ENCODE measurements at regions not wholly inside any gene's neighbourhood (a gene's known extent, or its start where the extent isn't known, plus 50 kb on each side); places are given as distances from the start of the nearest gene placed in this dataset.

DNA sequence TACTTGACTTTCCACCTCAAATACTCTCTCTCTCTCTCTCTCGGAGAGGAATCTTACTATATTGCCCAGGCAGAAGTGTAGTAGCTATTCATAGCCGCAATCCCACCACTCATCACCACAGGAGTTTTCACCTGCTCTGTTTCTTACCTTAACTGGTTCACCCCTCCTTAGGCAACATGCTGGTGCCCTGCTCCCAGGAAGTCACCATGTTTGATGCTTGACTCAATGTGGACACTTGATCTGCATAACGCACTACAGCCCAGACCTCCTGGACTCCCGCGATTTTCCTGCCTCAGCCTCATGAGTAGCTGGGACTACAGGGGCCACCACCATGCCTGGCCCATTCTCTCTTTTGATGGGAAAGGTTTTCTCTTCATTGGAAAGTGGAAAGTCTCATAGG lies 271.8 kb downstream of the FBXW7 start:
- TF ChIP-seq FOXP2 (optimal IDR thresholded peaks at IDR 0.05; ENCODE audit: borderline replicate concordance, extremely low read depth, extremely low read length, insufficient read depth) (no peak), POLR2AphosphoS5 (IDR thresholded peaks at IDR 0.05; ENCODE audit: low read depth, low read length) (no peak), TAF1 (IDR thresholded peaks at IDR 0.05; ENCODE audit: borderline replicate concordance, insufficient read depth, low read length) (no peak), SIN3A (IDR thresholded peaks at IDR 0.05; ENCODE audit: borderline replicate concordance, insufficient read depth, low read length) (no peak)
- TF ChIP-seq, protein P1, sequence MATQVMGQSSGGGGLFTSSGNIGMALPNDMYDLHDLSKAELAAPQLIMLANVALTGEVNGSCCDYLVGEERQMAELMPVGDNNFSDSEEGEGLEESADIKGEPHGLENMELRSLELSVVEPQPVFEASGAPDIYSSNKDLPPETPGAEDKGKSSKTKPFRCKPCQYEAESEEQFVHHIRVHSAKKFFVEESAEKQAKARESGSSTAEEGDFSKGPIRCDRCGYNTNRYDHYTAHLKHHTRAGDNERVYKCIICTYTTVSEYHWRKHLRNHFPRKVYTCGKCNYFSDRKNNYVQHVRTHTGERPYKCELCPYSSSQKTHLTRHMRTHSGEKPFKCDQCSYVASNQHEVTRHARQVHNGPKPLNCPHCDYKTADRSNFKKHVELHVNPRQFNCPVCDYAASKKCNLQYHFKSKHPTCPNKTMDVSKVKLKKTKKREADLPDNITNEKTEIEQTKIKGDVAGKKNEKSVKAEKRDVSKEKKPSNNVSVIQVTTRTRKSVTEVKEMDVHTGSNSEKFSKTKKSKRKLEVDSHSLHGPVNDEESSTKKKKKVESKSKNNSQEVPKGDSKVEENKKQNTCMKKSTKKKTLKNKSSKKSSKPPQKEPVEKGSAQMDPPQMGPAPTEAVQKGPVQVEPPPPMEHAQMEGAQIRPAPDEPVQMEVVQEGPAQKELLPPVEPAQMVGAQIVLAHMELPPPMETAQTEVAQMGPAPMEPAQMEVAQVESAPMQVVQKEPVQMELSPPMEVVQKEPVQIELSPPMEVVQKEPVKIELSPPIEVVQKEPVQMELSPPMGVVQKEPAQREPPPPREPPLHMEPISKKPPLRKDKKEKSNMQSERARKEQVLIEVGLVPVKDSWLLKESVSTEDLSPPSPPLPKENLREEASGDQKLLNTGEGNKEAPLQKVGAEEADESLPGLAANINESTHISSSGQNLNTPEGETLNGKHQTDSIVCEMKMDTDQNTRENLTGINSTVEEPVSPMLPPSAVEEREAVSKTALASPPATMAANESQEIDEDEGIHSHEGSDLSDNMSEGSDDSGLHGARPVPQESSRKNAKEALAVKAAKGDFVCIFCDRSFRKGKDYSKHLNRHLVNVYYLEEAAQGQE (IDR thresholded peaks at IDR 0.05; ENCODE audit: insufficient read depth in 1 of 2, low read depth in 2 of 2, low read length in 2 of 2) = no peak

DNA sequence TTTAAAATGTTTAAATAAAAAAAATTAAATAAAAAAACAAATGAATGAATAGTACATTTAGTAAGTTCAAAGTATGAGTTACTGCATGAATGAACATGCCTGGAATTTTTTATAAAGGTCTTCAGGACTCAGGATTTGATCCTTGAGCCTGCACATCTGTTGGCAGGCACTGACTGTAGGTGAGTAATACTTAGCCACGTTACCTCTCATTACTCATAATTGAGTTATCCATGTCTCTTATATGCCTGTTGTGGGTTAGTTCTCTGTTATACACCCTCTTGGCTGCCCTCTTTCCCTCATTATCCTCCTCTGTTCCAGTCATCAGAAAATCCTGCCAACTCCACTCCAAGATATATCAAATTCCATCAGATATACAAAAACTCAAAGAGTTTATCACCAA lies 276.0 kb downstream of the FBXW7 start:
- TF ChIP-seq TAF1 (IDR thresholded peaks at IDR 0.05; ENCODE audit: borderline replicate concordance, insufficient read depth, low read length) = no peak
- no peak for TF ChIP-seq FOXP2 (optimal IDR thresholded peaks at IDR 0.05; ENCODE audit: borderline replicate concordance, extremely low read depth, extremely low read length, insufficient read depth)
- TF ChIP-seq, protein P1 (IDR thresholded peaks at IDR 0.05; ENCODE audit: insufficient read depth in 1 of 2, low read depth in 2 of 2, low read length in 2 of 2) = no peak
- no peak for TF ChIP-seq POLR2AphosphoS5 (IDR thresholded peaks at IDR 0.05; ENCODE audit: low read depth, low read length)
- TF ChIP-seq SIN3A (IDR thresholded peaks at IDR 0.05; ENCODE audit: borderline replicate concordance, insufficient read depth, low read length) = no peak

DNA sequence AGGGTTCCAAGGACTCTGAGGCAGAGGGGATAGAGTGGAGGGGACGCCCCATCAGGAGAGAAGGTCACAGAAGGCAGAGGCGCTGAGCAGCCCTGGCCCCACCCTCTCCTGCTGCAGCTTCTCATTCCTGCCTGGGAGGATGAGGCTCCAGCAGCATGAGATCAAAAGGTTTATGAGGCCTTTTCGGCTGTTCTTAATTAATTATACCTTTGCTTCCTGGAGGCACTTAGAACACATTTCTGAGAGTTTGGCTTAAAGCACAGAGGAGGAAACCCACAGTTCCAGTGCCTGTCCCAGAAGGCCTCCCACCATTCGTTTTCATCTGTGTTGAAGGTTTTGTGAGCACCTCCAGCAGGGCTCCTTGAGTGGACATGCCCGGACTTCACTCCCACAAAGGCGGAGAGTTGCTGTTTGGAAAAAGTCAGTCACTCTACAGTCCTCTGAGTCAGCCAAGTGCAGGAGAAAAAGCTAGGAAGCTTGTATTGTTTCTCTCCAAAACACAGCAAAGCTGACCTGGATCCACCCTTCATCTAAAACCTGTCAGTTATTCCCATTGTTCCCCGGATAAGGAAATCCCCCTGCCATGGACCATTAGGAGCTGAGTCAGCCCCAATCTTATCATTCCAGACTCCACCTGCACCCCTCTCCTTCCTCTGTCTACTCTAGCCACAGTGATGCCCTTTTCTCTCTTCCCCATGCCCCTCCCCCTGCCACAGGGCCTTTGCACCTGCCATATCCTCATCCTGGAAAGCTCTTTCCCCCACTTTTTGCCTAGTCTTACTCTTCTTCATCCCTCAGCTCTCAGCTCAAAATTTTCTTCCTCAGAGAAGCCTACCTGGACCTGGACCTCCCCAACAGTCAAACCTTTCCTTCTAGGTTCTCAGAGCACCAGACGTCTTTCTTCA lies 276.8 kb downstream of the FBXW7 start:
- TF ChIP-seq SIN3A (IDR thresholded peaks at IDR 0.05; ENCODE audit: borderline replicate concordance, insufficient read depth, low read length) (no peak), TAF1 (IDR thresholded peaks at IDR 0.05; ENCODE audit: borderline replicate concordance, insufficient read depth, low read length) (no peak), POLR2AphosphoS5 (IDR thresholded peaks at IDR 0.05; ENCODE audit: low read depth, low read length) (no peak), FOXP2 (optimal IDR thresholded peaks at IDR 0.05; ENCODE audit: borderline replicate concordance, extremely low read depth, extremely low read length, insufficient read depth) (no peak)

DNA sequence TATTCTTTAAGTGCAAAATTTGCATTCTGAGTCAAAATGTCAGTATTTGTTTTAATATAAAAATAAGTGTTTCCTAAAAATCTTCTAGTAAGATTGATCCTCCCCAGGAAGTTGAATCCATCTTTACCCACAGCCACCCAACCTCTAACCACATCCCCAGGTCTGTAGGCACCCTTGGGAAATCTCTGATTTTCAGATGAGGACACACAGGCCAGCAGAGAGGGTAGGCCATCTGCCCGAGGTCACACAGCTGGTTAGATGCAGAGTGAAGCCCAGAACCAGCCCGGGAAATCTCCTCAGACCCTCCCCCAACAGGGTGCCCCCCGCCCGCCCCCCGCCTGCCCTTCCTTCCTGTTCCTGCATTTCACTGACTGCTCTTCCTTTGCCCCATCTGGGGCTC lies 277.5 kb downstream of the FBXW7 start:
- no peak for TF ChIP-seq TAF1 (IDR thresholded peaks at IDR 0.05; ENCODE audit: borderline replicate concordance, insufficient read depth, low read length)
- TF ChIP-seq, protein P1 (IDR thresholded peaks at IDR 0.05; ENCODE audit: insufficient read depth in 1 of 2, low read depth in 2 of 2, low read length in 2 of 2) = no peak
- TF ChIP-seq POLR2AphosphoS5 (IDR thresholded peaks at IDR 0.05; ENCODE audit: low read depth, low read length) = no peak
- TF ChIP-seq SIN3A (IDR thresholded peaks at IDR 0.05; ENCODE audit: borderline replicate concordance, insufficient read depth, low read length) = no peak
- no peak for TF ChIP-seq FOXP2 (optimal IDR thresholded peaks at IDR 0.05; ENCODE audit: borderline replicate concordance, extremely low read depth, extremely low read length, insufficient read depth)

DNA sequence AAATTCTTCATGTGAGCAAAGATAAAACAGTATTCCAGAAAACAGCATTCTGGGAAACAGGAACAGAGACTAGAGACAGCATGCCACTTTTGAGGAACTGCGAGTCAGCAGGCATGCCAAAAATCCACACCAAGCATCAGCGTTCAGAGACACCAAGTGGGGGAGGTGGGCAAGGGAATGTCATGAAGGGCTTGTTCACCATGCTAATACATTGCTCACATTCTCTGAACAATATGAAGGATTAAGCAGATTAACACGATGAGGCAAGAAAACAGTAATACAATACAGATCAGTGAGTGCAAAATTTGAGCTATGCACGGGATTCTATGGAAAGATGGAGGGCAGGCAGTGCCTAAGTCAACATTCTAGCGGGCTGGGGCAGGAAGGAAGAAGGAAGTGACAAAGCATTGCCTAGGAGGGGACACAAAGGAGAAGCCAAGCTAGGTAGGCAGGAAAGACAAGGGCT lies 278.3 kb downstream of the FBXW7 start:
- TF ChIP-seq FOXP2 (optimal IDR thresholded peaks at IDR 0.05; ENCODE audit: borderline replicate concordance, extremely low read depth, extremely low read length, insufficient read depth) = no peak
- TF ChIP-seq, protein P1 (IDR thresholded peaks at IDR 0.05; ENCODE audit: insufficient read depth in 1 of 2, low read depth in 2 of 2, low read length in 2 of 2) = no peak
- no peak for TF ChIP-seq SIN3A (IDR thresholded peaks at IDR 0.05; ENCODE audit: borderline replicate concordance, insufficient read depth, low read length)
- no peak for TF ChIP-seq TAF1 (IDR thresholded peaks at IDR 0.05; ENCODE audit: borderline replicate concordance, insufficient read depth, low read length)
- TF ChIP-seq POLR2AphosphoS5 (IDR thresholded peaks at IDR 0.05; ENCODE audit: low read depth, low read length) = no peak

Data from PFSK-1 (cell line).